Activated CD4-positive, alpha-beta T cell treated with anti-CD3 and anti-CD28 coated beads for 36 hours (primary cell): ENCODE measurements at regions not wholly inside any gene's neighbourhood (a gene's known extent, or its start where the extent isn't known, plus 50 kb on each side); places are given as distances from the start of the nearest gene placed in this dataset.

Experiments used
- ATAC-seq: fragments of 200-7000 bp; cut with Tn5 transposase; one replicate; pipeline ENCODE4 v1.10.0; 2021; ENCODE audit warnings: mild to moderate bottlenecking, moderate library complexity
- CTCF ChIA-PET: fragments of 350-600 bp; sonication (Branson Sonifier 250); formaldehyde crosslinking; loops from one replicate; lab custom pipeline; 2021; ENCODE audit warnings: antibody characterized with exemption; lab: Charles Lee
- POLR2A ChIA-PET: fragments of 350-600 bp; sonication (Branson Sonifier 250); formaldehyde crosslinking; loops from one replicate; lab custom pipeline; 2021; ENCODE audit warnings: antibody characterized with exemption, inconsistent platforms; lab: Charles Lee
- DNase-seq: peaks from one replicate; pipeline ENCODE4 v3.0.0-alpha.2; 2020
- H3K27ac Mint-ChIP-seq: one replicate; pipeline ENCODE4 v1.8.0; 2021; ENCODE audit warnings: mixed read lengths
- H3K27me3 Mint-ChIP-seq: one replicate; pipeline ENCODE4 v1.8.0; 2021; ENCODE audit warnings: mixed read lengths
- H3K36me3 Mint-ChIP-seq: one replicate; pipeline ENCODE4 v1.8.0; 2021; ENCODE audit warnings: low read depth, mixed read lengths
- H3K4me1 Mint-ChIP-seq: one replicate; pipeline ENCODE4 v1.8.0; 2021; ENCODE audit warnings: mixed read lengths
- H3K4me3 Mint-ChIP-seq: one replicate; pipeline ENCODE4 v1.8.0; 2021; ENCODE audit warnings: mild to moderate bottlenecking, moderate library complexity, mixed read lengths
- H3K9me3 Mint-ChIP-seq: one replicate; pipeline ENCODE4 v1.8.0; 2021; ENCODE audit warnings: low read depth, mixed read lengths
- intact Hi-C, 2 experiments: fragments of 100-400 bp; cut with DNase I in 1 of 2; cut with micrococcal nuclease in 1 of 2; formaldehyde crosslinking; loops; one replicate each; pipeline versions ENCODE4 v1.14.2 to v1.15.1; 2022 to 2024; cut with DNase I, micrococcal nuclease

GRCh38 chr13:47549219-47549752 lies 451.8 kb downstream of the SUCLA2 start:
- Mint-ChIP-seq H3K27me3 (peaks cover 1% of the 10 kb centered on the region), H3K4me1 (no peaks in the 10 kb centered on the region), H3K9me3 (no peaks in the 10 kb centered on the region), H3K27ac (no peak overlapping the region), H3K36me3 (no peaks in the 10 kb centered on the region), H3K4me3 (no peak overlapping the region)
- POLR2A ChIA-PET, result no interaction called here
- intact Hi-C loops, result no loop called here
- ATAC-seq (no peak), DNase-seq (no peak)
- CTCF ChIA-PET, result no interaction called here

GRCh38 chr13:47548294-47548840 lies 452.7 kb downstream of the SUCLA2 start:
- Mint-ChIP-seq H3K4me3 (no peak overlapping the region), H3K27ac (no peak overlapping the region), H3K36me3 (no peaks in the 10 kb centered on the region), H3K27me3 (peaks cover 1% of the 10 kb centered on the region), H3K4me1 (no peaks in the 10 kb centered on the region), H3K9me3 (no peaks in the 10 kb centered on the region)
- DNase-seq (no peak), ATAC-seq (no peak)
- intact Hi-C loops, result no loop called here
- POLR2A ChIA-PET, result no interaction called here
- CTCF ChIA-PET, result no interaction called here

GRCh38 chr13:47546391-47547225 lies 454.5 kb downstream of the SUCLA2 start:
- Mint-ChIP-seq H3K9me3 (no peaks in the 10 kb centered on the region), H3K27me3 (peaks cover 1% of the 10 kb centered on the region), H3K27ac (no peak overlapping the region), H3K4me1 (no peaks in the 10 kb centered on the region), H3K4me3 (no peak overlapping the region), H3K36me3 (no peaks in the 10 kb centered on the region)
- intact Hi-C loops, result no loop called here
- DNase-seq (no peak), ATAC-seq (no peak)
- ChIA-PET POLR2A (no interaction called here), CTCF (no interaction called here)

GRCh38 chr13:47545201-47546024 lies 455.7 kb downstream of the SUCLA2 start:
- intact Hi-C loops, result no loop called here
- ATAC-seq (no peak), DNase-seq (no peak)
- Mint-ChIP-seq H3K36me3 (no peaks in the 10 kb centered on the region), H3K9me3 (no peaks in the 10 kb centered on the region), H3K27me3 (no peaks in the 10 kb centered on the region), H3K4me1 (no peaks in the 10 kb centered on the region), H3K4me3 (no peak overlapping the region), H3K27ac (no peak overlapping the region)
- ChIA-PET POLR2A (no interaction called here), CTCF (interaction anchor here (0.6 kb wide), 1 partner anchor 62 kb away, joined by 3 read pairs; no protein-coding TSS in a partner anchor)

GRCh38 chr13:47539317-47539716 lies 461.8 kb downstream of the SUCLA2 start:
- DNase-seq (no peak), ATAC-seq (no peak)
- H3K27me3 Mint-ChIP-seq, result no peaks in the 10 kb centered on the region
- ChIA-PET CTCF (no interaction called here), POLR2A (no interaction called here)
- H3K4me3 Mint-ChIP-seq, result no peak overlapping the region
- no peak overlapping the region for H3K27ac Mint-ChIP-seq
- H3K9me3 Mint-ChIP-seq, result peaks cover 4% of the 10 kb centered on the region
- intact Hi-C loops, result no loop called here
- H3K4me1 Mint-ChIP-seq, result no peaks in the 10 kb centered on the region
- no peaks in the 10 kb centered on the region for H3K36me3 Mint-ChIP-seq

- ATAC-seq, result no peak
- Mint-ChIP-seq H3K4me1 (no peaks in the 10 kb centered on the region), H3K27me3 (peaks cover 5% of the 10 kb centered on the region), H3K36me3 (no peaks in the 10 kb centered on the region), H3K9me3 (no peaks in the 10 kb centered on the region), H3K27ac (no peak overlapping the region), H3K4me3 (no peak overlapping the region)
- ChIA-PET POLR2A (no interaction called here), CTCF (interaction anchor here (0.8 kb wide), 1 partner anchor 270 kb away, joined by 3 read pairs; no protein-coding TSS in a partner anchor)
- intact Hi-C loops, result no loop called here
- no peak for DNase-seq
Measured at GRCh38 chr13:47523771-47524170, 477.3 kb downstream of the SUCLA2 start.

GRCh38 chr13:47521890-47522487 lies 479.1 kb downstream of the SUCLA2 start:
- Mint-ChIP-seq H3K27me3 (peaks cover 5% of the 10 kb centered on the region), H3K9me3 (no peaks in the 10 kb centered on the region), H3K36me3 (no peaks in the 10 kb centered on the region), H3K27ac (no peak overlapping the region), H3K4me1 (no peaks in the 10 kb centered on the region), H3K4me3 (no peak overlapping the region)
- ChIA-PET POLR2A (no interaction called here), CTCF (no interaction called here)
- intact Hi-C loops, result no loop called here
- ATAC-seq (no peak), DNase-seq (no peak)

- peaks cover 6% of the 10 kb centered on the region for H3K9me3 Mint-ChIP-seq
- ATAC-seq, result no peak
- no peak overlapping the region for H3K4me3 Mint-ChIP-seq
- ChIA-PET CTCF (no interaction called here), POLR2A (no interaction called here)
- peaks cover under 1% of the 10 kb centered on the region for H3K27me3 Mint-ChIP-seq
- no peaks in the 10 kb centered on the region for H3K4me1 Mint-ChIP-seq
- H3K36me3 Mint-ChIP-seq, result no peaks in the 10 kb centered on the region
- intact Hi-C loops, result loop anchor here in 1 of 2 experiments (5.0 kb wide), 1 partner anchor 682 kb away; no protein-coding TSS in a partner anchor
- no peak overlapping the region for H3K27ac Mint-ChIP-seq
- DNase-seq, result no peak
Measured at GRCh38 chr13:47519626-47520025, 481.4 kb downstream of the SUCLA2 start.

GRCh38 chr13:47518530-47518929 lies 482.5 kb downstream of the SUCLA2 start:
- CTCF ChIA-PET, result no interaction called here
- DNase-seq (no peak), ATAC-seq (no peak)
- Mint-ChIP-seq H3K4me1 (no peaks in the 10 kb centered on the region), H3K36me3 (no peaks in the 10 kb centered on the region), H3K9me3 (peaks cover 6% of the 10 kb centered on the region), H3K4me3 (no peak overlapping the region), H3K27me3 (no peaks in the 10 kb centered on the region), H3K27ac (no peak overlapping the region)
- intact Hi-C loops, result loop anchor here in 1 of 2 experiments (5.0 kb wide), 1 partner anchor 681 kb away; no protein-coding TSS in a partner anchor
- POLR2A ChIA-PET, result no interaction called here

GRCh38 chr13:47511647-47512046 lies 489.4 kb downstream of the SUCLA2 start:
- ATAC-seq (no peak), DNase-seq (no peak)
- H3K4me3 Mint-ChIP-seq, result no peak overlapping the region
- H3K4me1 Mint-ChIP-seq, result no peaks in the 10 kb centered on the region
- H3K27ac Mint-ChIP-seq, result no peak overlapping the region
- ChIA-PET POLR2A (no interaction called here), CTCF (interaction anchor here (0.6 kb wide), 1 partner anchor 682 kb away, joined by 3 read pairs; no protein-coding TSS in a partner anchor)
- peaks cover 6% of the 10 kb centered on the region for H3K9me3 Mint-ChIP-seq
- intact Hi-C loops, result no loop called here
- no peaks in the 10 kb centered on the region for H3K36me3 Mint-ChIP-seq
- H3K27me3 Mint-ChIP-seq, result peaks cover 2% of the 10 kb centered on the region
